ENCODE measurements at regions not wholly inside any gene's neighbourhood (a gene's known extent, or its start where the extent isn't known, plus 50 kb on each side); places are given as distances from the start of the nearest gene placed in this dataset.

DNA sequence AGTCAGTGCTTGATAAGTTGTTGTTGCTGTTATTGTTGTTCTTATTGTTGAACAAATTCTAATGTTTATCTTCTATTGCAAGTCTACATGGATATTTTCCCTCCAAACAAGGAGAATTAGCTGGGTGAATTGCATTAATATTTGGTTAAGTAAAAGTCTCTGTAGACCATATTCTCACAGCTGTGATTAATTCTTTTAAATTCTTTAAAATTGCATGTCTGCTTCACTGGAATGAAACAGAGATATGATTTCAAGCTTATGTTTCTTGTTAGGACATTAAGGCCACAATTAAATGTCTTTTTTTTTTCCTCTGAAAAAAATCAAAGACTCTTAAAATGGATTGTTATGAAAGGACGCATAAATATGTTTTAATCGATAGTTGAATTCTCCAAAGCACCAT, 153.4 kb downstream of the EBLN2 start:
- TF ChIP-seq, protein P1, sequence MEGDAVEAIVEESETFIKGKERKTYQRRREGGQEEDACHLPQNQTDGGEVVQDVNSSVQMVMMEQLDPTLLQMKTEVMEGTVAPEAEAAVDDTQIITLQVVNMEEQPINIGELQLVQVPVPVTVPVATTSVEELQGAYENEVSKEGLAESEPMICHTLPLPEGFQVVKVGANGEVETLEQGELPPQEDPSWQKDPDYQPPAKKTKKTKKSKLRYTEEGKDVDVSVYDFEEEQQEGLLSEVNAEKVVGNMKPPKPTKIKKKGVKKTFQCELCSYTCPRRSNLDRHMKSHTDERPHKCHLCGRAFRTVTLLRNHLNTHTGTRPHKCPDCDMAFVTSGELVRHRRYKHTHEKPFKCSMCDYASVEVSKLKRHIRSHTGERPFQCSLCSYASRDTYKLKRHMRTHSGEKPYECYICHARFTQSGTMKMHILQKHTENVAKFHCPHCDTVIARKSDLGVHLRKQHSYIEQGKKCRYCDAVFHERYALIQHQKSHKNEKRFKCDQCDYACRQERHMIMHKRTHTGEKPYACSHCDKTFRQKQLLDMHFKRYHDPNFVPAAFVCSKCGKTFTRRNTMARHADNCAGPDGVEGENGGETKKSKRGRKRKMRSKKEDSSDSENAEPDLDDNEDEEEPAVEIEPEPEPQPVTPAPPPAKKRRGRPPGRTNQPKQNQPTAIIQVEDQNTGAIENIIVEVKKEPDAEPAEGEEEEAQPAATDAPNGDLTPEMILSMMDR (IDR thresholded peaks at IDR 0.05) = no peak
- no peak for TF ChIP-seq POLR2A (IDR thresholded peaks at IDR 0.05)
